ENCODE measurements at regions not wholly inside any gene's neighbourhood (a gene's known extent, or its start where the extent isn't known, plus 50 kb on each side); places are given as distances from the start of the nearest gene placed in this dataset.

DNA sequence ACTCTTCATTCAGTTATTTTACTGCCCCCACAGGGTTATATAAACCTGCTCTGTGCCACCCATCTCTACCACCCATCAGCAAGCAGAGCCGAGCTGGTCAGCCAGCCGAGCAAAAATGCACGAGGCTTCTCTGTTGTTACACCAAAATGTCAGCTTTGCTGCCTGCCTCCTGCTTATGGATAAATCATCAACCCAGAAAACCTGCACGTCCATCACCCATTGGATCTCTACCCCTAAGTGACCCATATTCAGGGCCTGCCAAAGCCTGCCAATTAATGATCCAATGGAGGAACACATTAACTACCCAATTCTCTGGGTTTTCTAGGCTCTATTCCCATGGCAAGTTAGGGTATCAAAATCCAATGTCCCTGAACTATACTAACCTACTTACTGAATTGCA lies 365.5 kb upstream of the ACVR2A start:
- TF ChIP-seq, protein P1, sequence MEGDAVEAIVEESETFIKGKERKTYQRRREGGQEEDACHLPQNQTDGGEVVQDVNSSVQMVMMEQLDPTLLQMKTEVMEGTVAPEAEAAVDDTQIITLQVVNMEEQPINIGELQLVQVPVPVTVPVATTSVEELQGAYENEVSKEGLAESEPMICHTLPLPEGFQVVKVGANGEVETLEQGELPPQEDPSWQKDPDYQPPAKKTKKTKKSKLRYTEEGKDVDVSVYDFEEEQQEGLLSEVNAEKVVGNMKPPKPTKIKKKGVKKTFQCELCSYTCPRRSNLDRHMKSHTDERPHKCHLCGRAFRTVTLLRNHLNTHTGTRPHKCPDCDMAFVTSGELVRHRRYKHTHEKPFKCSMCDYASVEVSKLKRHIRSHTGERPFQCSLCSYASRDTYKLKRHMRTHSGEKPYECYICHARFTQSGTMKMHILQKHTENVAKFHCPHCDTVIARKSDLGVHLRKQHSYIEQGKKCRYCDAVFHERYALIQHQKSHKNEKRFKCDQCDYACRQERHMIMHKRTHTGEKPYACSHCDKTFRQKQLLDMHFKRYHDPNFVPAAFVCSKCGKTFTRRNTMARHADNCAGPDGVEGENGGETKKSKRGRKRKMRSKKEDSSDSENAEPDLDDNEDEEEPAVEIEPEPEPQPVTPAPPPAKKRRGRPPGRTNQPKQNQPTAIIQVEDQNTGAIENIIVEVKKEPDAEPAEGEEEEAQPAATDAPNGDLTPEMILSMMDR (conservative IDR thresholded peaks at IDR 0.05; ENCODE audit: low read depth in 2 of 2): no peak
- TF ChIP-seq EZH2phosphoT487 (IDR thresholded peaks at IDR 0.05; ENCODE audit: unreplicated experiment) (no peak), POLR2AphosphoS5 (IDR thresholded peaks at IDR 0.05; ENCODE audit: low read depth) (no peak)

Data from GM23338 (cell line).